ENCODE measurements at regions not wholly inside any gene's neighbourhood (a gene's known extent, or its start where the extent isn't known, plus 50 kb on each side); places are given as distances from the start of the nearest gene placed in this dataset.

GRCh38 chr5:38069360-38069759 is 189.0 kb upstream of the EGFLAM start:
- no peak for TF ChIP-seq CTCF (IDR thresholded peaks at IDR 0.05; ENCODE audit: low read length)
- TF ChIP-seq EZH2 (IDR thresholded peaks at IDR 0.05; ENCODE audit: borderline replicate concordance, low read length): no peak
